Ureter (tissue), 1 donor: ENCODE measurements at regions not wholly inside any gene's neighbourhood (a gene's known extent, or its start where the extent isn't known, plus 50 kb on each side); places are given as distances from the start of the nearest gene placed in this dataset.
"Not testable (repeated sequence)": the region's sequence is repeated elsewhere in the genome, so short reads cannot be mapped to it uniquely, and the experiment has no call there.

Experiments
- DNase-seq: peaks from one replicate; pipeline ENCODE4 v3.0.0-alpha.2; 2020; ENCODE audit warnings: low spot score
- donor health status: DM: yes; HTN: yes; CAD: no.

DNA sequence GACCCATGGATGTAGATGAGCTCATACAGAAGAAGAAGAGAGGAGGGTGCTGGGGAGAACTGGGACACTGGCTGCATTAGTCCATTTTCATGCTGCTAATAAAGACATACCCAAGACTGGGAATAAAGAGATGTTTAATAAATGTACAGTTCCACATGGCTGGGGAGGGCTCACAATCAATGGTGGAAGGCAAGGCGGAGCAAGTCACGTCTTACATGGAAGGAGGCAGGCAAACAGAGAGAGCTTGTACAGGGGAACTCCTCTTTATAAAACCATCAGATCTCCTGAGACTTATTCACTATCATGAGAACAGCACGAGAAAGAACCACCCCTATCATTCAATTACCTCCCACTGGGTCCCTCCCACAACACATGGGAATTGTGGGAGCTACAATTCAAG, 625.5 kb downstream of the MATN1 start:
- not testable (repeated sequence) for DNase-seq

DNA sequence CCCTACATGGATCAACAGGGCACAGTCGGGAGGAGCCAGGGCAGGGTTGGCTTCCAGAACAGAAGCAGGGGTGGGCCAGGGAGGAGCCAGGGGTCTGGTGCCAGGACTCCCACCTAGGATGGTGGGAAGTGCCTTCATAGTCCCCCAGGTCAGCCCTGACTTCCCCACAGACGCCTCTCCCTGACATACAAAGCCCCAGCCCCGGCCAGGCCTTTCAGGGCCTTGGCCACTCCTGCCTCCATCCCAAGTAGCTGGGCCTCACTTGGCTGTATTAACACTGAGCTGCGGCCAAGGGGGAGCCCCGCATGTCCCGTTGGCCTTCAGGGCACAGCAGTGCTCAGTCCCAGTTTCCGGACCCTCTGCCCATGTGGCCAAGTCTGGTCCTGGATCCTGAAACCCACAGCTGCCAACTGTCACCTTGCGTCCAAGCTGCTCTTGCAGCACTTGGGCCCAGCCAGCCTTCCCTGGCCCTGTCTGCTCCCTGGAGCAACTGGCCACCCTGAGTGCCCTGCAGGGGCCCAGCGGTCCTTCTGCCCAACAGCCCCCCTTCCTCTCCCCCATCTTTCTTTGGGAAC, 627.8 kb downstream of the MATN1 start:
- DNase-seq: no peak

DNA sequence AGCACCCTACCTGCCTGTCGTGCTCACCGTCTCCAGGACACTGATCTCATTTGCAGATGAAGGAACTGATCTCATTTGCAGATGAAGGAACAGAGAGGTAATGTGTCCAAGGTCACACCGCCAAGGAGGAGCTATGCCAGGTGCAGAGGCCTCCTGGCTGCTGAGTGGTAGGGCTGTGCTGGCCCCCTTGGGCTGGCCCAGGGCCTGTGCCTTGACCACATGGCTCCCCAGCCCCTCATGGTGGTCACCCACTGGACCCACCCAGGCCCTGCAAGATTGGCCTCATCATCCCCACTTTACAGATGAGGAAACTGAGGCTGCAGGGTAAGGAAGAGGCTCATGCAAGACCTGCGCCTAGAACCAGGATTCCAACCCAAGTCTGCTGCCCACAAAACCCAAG, 628.3 kb downstream of the MATN1 start:
- DNase-seq: no peak

- DNase-seq: no peak
These were observed 631.1 kb downstream of the MATN1 start for GRCh38 chr1:30092051-30092858.

DNA sequence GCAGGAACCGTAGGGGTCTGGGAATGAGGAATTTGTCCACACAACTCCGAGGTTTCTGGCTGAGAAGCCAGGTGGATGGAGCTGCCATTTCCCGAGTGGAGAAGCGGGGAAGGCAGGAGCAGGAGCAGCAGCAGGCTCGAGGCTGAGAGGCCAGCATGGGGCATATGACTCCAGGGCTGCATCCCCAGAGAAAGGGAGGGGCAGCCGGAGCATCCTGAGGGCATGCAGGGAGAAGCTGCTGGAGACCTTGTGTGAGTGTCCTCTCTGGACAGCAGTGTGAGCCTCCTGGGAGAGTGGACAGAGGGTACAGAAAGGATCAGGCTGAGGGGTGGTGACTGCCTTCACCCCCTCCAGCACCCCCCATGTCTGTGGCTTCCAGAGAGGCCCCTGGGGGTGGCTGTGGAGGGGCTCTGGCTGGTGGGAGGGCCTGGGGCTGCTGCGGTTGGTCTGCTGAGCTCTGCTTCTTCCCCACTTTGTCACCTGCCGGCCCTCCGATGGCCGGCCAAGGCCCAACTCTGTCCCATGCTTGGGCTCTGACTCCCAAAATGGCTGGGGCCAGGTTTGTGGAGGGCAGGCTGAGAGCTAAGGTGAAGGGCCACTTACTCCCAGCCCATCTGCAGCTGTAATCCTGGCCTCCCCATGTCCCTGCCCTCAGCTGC, 633.1 kb downstream of the MATN1 start:
- DNase-seq: no peak

DNA sequence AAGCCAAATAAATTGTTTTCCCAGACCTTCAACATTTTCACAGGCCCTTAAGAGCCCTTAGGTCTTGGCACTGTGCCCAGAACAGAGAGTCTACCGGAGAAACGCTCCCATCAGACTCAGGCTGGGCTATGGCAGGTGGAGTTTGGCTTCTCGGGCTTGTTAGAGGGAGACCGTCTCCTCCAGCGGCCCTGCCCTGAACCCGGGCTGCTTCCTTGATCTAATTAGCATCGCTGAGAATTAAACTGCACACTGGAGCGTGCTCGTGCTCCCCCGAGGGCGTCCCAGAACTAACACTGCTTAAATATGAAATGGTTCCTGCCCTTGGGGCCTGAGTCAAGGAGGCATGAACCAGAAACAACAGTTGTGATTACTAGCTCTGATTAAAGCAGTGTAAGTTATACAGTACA, 634.4 kb downstream of the MATN1 start:
- no peak for DNase-seq

DNA sequence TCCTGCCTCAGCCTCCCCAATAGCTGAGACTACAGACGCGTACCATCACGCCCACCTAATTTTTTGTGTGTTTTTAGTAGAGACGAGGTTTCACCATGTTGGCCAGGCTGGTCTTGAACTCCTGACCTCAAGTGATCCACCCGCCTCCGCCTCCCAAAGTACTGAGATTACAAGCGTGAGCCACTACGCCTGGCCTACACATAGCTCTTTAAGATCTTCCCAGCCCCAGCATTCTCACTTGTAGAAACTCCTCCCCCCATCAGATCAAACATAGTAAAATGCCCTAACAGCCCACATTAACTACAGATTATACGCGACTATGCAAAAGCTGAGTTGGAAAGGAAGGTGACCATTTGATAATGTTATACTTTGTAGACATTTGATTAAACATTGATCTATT, 634.8 kb downstream of the MATN1 start:
- DNase-seq: no peak

DNA sequence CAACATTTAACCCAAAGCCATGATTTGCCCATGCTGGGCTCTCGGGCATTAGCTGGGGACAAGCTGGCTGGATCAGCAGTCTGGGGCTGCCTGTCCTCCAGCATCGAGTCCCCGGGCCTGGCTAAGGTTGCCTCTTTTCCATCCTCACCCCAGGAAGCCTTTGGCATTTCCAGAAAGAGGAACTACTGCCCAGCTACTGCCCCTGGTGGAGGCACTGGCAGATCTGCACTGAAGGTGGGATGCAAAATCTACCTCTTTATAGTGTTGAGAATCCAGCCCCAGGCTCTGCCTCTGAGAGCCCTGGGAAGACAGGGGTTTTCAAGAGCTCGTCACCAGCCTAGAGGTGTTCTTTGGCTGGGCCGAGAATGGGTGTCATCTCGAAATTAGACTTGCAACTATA, 635.9 kb downstream of the MATN1 start:
- no peak for DNase-seq

GRCh38 chr1:30085811-30086770, 637.3 kb downstream of the MATN1 start:
- no peak for DNase-seq

DNA sequence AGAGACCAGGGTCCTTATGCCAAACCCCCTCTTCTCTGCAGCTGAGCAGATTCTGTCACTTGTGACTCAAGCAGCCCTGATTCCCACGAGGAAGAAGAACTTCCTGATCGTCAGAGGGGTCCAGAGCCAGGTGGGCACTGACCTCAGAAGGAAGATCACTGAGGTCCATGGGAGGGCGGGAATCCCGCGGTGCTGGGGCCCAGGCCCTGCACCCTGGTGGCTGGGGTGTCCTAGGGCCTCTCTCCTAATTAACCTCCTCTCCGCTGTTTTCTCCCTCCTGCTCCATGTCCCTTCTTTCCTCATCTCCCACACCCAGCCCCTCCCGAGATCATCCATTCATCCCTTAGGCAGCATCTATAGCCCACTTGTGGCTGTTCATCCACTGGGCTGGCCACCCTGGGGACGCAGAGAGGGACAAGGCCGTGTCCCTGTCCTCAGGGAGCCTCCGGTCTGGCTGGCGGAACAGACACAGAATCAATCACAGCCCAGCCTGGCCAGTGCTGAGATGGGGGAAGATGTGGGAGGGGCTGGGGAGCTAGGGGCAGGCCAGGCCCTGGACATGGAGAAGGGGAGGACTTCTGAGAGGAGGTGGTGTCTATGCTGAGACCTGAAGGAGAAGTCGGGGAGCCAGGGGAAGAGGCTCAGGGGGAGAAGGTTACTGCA, 638.3 kb downstream of the MATN1 start:
- DNase-seq: no peak

GRCh38 chr1:30083800-30084464, 639.5 kb downstream of the MATN1 start:
- no peak for DNase-seq

DNA sequence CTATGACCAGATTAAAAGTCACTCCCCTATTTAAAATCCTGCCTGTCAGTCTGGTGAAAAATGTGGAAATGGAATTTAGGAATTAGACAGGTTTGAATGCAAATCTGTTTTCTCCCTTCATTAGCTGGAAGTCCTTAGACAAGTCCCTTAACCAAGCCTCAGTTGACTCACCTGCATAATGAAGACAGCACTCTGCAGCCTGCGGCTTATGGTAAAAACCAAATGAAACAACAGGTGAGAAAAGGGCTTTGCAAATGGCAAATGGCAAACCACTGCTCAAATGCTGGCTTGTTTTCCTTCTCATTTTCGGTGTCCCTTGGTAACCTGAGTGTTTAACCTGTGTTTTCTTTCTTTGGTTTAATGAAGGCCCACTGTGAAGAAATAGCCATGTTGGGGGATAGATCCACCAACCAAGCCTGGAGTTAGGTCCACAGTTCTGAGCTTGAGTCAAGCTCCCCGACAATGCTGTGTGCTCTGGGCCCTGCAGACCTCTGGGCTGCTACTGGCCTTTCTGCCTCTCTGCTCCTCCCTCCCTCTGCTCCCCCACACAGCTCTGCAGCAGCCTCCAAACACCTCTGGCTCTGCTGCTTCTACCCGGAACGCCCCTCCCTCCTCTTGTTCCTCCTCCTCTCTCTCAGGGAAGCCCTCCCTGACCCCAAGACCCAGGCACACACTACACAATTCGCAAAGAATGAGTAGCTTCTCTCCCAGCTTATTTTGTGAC, 641.8 kb downstream of the MATN1 start:
- no peak for DNase-seq

DNA sequence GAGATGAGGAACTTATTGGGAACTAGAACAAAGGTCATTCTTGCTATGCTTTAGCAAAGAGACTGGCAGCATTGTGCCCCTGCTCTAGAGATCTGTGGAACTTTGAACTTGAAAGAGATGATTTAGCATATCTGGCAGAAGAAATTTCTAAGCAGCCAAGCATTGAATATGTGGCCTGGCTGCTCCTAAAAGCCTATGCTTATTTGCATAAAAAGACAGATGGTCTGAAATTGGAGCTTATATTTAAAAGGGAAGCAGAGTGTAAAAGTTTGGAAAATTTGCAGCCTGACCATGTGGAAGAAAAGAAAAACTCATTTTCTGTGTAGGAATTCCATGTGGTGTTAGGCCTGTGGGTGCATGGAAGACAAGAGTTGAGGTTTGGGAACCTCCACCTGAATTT, 647.5 kb downstream of the MATN1 start:
- DNase-seq: not testable (repeated sequence)

- DNase-seq: no peak
These were observed 654.5 kb downstream of the MATN1 start for GRCh38 chr1:30068787-30069472.

DNA sequence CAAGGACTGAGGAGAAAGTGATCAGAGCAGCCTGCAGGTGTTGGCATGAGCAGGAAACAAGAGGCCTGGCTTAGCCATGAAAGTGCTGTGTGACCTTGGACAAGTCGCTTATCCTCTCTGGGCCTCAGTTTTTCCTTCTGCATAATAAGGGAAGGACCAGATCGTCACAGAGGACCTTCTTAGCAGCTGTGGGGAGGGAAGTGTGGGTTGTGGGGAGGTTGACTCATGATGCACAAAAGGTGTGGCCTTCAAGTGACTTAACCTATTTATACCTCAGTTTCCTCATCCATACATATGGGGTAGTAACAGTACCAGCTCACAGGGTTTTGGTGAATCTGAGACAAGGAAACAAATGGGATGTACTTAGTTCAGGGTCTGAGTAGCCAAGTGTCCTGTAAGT, 658.8 kb downstream of the MATN1 start:
- DNase-seq: no peak

- no peak for DNase-seq
These were observed 659.6 kb downstream of the MATN1 start for GRCh38 chr1:30063621-30064280.

GRCh38 chr1:30061292-30062220, 661.8 kb downstream of the MATN1 start:
- no peak for DNase-seq

DNA sequence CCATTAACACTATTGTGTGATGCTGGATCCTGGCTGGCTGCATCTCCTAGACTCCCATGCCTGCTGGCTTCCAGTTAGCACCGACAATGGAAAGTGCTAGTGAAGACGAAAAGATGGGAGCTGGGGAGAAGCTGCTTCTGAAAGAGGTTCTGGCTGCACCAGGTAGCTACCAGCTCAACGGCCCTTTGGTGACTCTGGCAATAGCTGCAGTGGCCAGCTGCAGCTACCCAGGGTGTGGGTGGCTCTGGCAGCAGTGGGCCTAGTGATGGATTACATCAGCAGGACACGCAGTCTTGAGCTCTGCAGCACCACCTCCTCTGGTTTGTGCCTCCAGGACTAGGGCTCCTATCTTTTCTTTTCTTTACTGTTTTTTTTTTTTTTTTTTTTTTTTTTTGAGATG, 662.6 kb downstream of the MATN1 start:
- no peak for DNase-seq
